GM12892 (cell line): ENCODE measurements at regions not wholly inside any gene's neighbourhood (a gene's known extent, or its start where the extent isn't known, plus 50 kb on each side); places are given as distances from the start of the nearest gene placed in this dataset.

Experiments
- POLR2A ChIP-seq: IDR thresholded peaks from 2 replicates; pipeline ENCODE4 v1.6.1; 2011; ENCODE audit warnings: low read depth, low read length, control low read depth
- POLR2AphosphoS5 ChIP-seq: IDR thresholded peaks from 2 replicates; pipeline ENCODE4 v1.6.1; 2011; ENCODE audit warnings: low read depth, low read length, control low read depth

DNA sequence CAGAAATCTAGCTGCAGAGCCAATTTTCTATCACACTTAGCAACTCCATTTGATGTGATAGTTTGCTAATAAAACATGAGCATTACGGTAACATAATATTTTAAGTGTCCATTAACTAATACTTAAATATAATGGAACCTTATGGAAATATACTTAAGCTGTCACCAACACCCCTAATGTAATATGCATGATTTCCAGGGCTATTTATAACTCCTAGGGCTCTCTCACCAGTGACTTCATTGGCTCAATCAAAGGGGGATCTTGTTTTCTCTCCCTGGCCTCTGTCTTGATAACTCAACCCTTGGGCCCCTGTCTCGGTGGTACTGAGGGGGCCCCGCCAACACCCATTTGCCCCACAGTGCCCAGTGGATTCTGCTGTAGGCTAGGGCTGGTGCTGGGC lies 170.4 kb downstream of the SALL1 start:
- TF ChIP-seq POLR2AphosphoS5 (no peak), POLR2A (no peak)
